ENCODE measurements at regions not wholly inside any gene's neighbourhood (a gene's known extent, or its start where the extent isn't known, plus 50 kb on each side); places are given as distances from the start of the nearest gene placed in this dataset.

- DNase-seq: no peak
Observed at GRCh38 chr4:59904331-59904730, 1295.8 kb upstream of the ADGRL3 start.

- DNase-seq: no peak
Observed at GRCh38 chr4:59920416-59920815, 1279.7 kb upstream of the ADGRL3 start.

GRCh38 chr4:59925290-59925689 lies 1274.8 kb upstream of the ADGRL3 start:
- DNase-seq: no peak

GRCh38 chr4:59936566-59936965 lies 1263.6 kb upstream of the ADGRL3 start:
- no peak for DNase-seq

- no peak for DNase-seq
Observed at GRCh38 chr4:59938166-59938565, 1262.0 kb upstream of the ADGRL3 start.

DNA sequence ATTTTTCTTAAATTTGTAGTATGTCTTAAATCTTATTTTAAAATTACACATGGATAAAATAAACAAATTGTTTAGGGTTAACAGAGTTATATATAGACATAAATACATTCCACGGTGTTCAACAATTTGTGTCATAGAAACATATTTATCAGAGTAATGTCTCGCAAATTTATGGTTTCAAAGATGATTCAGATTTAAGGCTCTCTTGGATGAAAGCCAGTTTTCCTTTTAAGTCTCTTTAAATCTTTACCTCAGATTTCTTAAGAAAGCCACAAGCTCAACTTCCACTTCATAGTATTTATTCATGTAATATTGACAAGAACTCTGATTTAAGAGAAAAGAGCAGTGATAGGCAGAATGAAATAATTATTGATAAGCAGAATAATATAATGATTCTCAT lies 1254.8 kb upstream of the ADGRL3 start:
- DNase-seq: no peak

GRCh38 chr4:59945716-59946115 lies 1254.4 kb upstream of the ADGRL3 start:
- no peak for DNase-seq

DNA sequence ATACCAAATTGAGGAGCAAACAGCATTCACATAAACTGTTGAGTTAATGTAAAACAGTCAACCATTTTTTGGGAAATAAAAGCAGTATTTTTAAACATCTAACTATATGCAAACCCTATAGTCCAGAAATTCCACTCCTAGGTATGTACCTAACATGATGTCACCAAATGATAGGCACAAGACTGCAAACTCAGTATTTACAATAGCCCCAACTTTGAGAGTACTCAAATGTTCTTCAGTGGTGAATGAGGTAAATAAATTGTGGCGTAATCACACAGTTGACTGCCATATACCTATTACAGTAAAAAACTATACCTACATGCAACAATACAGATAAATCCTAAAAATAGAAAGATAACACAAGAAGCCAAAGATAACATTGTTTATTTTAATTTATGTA lies 1243.8 kb upstream of the ADGRL3 start:
- DNase-seq: no peak

DNA sequence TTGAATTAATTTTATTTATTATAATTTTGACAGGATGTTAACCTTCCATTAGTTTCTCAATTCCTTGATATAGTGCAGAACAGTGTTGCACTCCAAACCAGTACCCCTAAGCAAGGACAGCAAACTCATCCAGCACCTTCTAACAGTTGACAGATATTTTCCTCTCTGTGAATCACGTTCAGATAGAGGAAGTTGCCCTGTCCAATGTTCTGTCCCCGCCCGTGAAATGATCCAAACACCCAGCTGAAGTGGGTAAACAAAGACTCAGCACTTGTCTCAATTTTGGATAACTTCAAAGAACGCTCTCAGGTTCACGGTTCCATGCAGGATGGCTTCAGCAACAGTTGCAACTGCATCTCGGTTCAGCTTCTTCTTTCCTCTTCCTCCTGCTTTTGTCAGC lies 1240.0 kb upstream of the ADGRL3 start:
- no peak for DNase-seq

GRCh38 chr4:59966758-59967157 lies 1233.4 kb upstream of the ADGRL3 start:
- no peak for DNase-seq

DNA sequence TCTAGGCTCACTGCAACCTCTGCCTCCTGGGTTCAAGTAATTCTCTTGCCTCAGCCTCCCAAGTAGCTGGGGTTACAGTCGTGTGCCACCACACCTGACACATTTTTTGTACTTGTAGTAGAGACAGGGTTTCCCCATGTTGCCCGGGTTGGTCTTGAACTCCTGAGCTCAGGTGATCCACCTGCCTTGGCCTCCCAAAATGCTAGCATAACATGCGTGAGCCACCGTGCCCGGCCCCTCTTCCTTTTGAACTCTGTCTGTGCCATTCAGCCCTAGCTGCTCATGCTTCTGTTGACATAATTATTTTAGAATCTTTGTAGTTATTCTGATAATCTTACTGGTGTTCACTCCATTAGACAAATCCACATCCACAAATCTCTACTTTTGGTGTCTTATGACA lies 1231.3 kb upstream of the ADGRL3 start:
- no peak for DNase-seq

GRCh38 chr4:59969909-59970308 lies 1230.2 kb upstream of the ADGRL3 start:
- DNase-seq: no peak

- no peak for DNase-seq
Observed at GRCh38 chr4:59971952-59972351, 1228.2 kb upstream of the ADGRL3 start.

DNA sequence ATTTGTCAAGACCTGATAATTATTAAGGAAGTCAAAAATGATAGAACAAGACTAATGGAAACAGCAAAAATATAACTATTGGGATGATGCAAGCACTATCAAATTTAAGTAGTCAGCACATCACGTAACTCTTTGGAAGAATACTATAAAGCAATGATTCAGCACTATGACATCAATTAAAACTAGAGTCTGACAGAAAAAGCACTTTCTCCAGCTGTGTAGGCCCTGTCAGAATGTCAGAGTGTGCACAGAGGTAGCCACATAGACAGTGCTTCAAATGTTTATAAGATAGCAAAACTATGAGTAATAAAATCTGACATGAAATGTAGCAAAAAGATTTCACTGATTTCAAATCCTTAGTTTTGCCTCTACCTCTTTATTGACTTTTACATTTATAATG lies 1226.6 kb upstream of the ADGRL3 start:
- DNase-seq: no peak

DNA sequence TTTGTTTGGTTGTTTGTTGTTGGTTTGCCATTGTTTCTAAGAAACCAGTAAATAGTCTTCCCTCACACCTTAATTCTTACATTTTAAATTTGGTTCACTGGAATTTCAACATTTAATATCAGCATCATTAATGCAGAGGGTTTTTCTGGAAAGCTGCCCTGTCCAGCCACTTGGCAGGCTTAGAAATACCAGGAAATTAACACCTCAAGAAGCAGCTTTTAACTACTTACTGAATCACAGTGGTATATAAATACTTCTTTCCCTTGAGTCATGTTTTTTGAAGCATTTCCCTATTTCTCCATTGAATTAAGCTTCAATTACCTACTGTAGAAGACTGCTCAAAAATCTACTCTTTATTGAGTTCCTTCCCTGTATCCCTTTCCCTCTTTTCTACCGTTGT lies 1221.1 kb upstream of the ADGRL3 start:
- DNase-seq: no peak

GRCh38 chr4:59983852-59984251 lies 1216.3 kb upstream of the ADGRL3 start:
- no peak for DNase-seq

GRCh38 chr4:59987289-59987688 lies 1212.8 kb upstream of the ADGRL3 start:
- no peak for DNase-seq

DNA sequence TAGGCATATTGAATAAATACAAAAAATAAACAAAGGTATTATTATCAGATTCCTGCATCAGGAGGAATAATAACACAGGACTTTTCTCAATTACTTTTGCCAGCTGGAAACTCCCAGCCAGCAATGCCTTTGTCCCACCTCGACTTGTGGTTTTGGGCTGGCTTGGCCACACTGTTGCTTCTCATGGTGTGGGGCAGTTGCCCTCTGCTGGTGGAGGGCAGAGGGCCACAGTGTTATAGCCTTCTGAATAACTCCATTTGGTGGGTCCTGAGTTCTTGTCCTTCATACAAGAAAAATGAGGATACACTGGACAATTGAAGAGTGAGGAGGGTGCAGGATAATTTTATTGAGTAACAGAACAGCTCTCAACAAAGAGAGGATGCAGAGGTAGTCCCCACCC lies 1206.0 kb upstream of the ADGRL3 start:
- no peak for DNase-seq

- DNase-seq: no peak
Observed at GRCh38 chr4:60002603-60003337, 1197.4 kb upstream of the ADGRL3 start.

GRCh38 chr4:60013464-60014184 lies 1186.5 kb upstream of the ADGRL3 start:
- DNase-seq: no peak

GRCh38 chr4:60016971-60017370 lies 1183.2 kb upstream of the ADGRL3 start:
- no peak for DNase-seq

DNA sequence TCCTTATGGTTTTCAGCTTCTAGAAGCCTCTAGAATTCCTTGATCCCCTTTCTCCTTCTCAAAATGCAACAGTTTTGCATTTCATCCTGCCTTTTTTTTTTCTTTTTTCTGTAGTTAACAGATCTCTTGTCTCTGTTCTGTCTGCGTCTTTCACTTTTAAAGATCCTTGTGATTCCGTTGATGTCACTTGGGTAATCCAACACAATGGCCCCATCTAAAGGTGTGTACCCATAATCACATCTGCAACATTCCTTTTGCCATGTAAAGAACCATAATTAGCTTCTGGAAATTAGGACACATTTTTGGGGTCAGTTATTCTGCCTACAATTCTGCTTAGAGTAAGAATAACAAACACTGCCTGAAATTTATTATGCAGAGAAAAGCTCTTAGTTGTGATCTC lies 1180.9 kb upstream of the ADGRL3 start:
- DNase-seq: no peak

- no peak for DNase-seq
Observed at GRCh38 chr4:60019946-60020345, 1180.2 kb upstream of the ADGRL3 start.

DNA sequence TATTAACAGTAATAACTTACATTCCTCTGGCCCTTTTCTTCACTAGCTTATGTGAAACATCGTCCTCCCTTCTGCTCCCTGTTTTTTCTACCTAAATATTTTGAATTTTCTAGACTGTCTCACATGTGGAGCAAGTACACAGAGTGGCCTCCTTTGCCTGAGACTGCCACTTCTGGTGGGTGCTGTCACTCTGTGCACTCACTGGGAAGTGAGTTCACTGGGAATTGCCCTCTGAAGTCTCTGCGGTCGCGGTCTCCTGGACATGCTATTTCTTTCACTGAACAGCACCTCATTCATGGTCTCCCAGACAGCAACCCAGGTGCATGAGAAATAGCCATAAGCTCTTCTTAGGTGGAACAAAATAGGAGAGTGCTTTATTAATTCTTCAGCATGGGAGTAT lies 1179.7 kb upstream of the ADGRL3 start:
- no peak for DNase-seq

DNA sequence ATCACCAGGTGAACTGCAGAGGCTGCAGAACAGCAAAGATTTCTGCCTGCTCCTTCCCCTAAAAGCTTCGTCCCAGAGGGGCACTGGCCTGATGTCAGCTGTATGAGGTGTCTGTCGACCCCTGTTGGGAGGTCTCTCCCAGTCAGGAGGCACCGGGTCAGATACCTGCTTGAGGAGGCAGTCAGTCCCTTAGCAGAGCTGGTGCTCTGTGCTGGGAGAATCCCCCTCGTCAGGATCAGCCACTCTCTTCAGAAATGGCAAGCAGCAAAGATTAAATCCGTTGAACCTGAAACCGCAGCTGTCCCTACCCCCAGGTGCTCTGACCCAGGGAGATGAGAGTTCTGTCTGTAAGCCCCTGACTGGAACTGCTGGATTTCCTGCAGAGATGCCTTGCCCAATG lies 1166.3 kb upstream of the ADGRL3 start:
- DNase-seq: no peak

Data from hematopoietic multipotent progenitor cell treated with erythropoietin and hydrocortisone succinate and interleukin-3 and kit ligand, for 8 days (in vitro differentiated cells).